ENCODE measurements at regions not wholly inside any gene's neighbourhood (a gene's known extent, or its start where the extent isn't known, plus 50 kb on each side); places are given as distances from the start of the nearest gene placed in this dataset.

DNA sequence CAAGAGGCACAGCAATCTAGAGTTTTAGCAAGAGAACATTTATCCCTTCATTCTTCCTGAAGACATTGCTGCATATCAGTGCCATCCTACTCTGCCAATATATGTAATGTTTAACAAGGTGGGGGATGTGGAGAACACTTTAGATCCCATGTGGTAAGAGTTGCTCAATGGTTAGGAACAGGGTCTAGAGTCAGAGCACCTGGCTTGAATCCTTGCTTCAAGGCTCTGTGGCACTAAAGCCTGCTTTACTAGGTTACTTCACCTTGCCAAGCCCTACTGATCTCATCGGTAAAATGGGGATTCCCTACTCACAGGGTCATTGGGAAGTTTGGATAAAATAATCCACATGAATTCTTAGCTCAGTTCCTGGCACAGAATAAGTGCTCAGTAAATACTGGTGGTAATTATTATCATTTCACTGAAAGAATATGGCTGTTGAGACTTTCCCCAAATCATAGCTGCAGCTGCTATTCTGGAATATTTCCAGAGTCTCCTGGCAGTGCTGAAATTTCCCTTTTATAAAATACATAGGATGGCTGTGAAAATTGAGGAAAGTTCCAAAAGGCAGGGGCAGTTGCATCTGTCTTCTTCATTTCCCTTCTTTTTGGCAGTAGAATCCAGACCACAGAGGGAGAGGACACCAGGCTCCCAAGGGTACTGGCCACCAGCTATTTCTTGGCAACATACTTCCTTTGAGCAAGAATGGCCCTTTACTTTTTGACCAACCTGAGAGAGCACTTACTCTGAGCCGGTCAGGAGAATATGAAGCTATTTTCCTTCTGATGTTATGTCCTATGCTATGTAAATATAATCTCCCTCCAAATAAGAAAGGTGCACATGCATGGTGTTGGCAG is 142.8 kb downstream of the PALM2AKAP2 start:
- 33 to 100% (median 88%) methylated on average over 1 to 2 of the region's 2 CpGs for WGBS, 10 experiments
- H3K27ac ChIP-seq = no peak overlapping the region
- in situ Hi-C loops (cut with MboI; ENCODE audit: low pct_unique_long_range_greater_than_20kb in 2 of 9, low sequenced_read_pairs in 9 of 9, unreplicated experiment in 9 of 9) = loop anchor here in 4 of 9 experiments (25.0 kb wide), 1 partner anchor 239 kb away; no protein-coding TSS in a partner anchor
- no peak for ATAC-seq (replicated peaks in 6 of 8)
- peaks cover 0 to 11% of the 10 kb centered on the region in 2 donors for H3K4me1 ChIP-seq (replicated peaks in 1 of 2)
- H3K4me3 ChIP-seq = no peak overlapping the region

DNA sequence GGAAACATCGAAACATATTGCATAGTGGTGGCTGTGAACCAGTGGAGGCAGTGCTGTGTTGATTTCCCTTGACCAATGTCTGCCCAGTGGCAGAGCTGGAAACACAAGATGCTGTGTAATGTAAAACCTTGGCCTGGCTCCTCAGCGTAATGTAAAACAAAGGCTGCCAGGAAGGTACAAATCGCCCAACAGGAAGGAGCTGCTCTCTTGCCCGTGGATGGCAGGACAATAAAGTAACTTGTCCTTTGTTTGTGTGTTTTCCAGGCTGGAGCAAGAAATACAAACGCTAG is 143.4 kb downstream of the PALM2AKAP2 start:
- no peak overlapping the region for H3K27ac ChIP-seq
- 57 to 100% (median 80%) methylated on average over 1 to 5 of the region's 5 CpGs for WGBS, 10 experiments
- no peak overlapping the region for H3K4me3 ChIP-seq
- H3K4me1 ChIP-seq (replicated peaks in 1 of 2) = peaks cover 0 to 7% of the 10 kb centered on the region in 2 donors
- no peak for ATAC-seq (replicated peaks in 6 of 8)
- in situ Hi-C loops (cut with MboI; ENCODE audit: low pct_unique_long_range_greater_than_20kb in 2 of 9, low sequenced_read_pairs in 9 of 9, unreplicated experiment in 9 of 9) = loop anchor here in 4 of 9 experiments (25.0 kb wide), 1 partner anchor 239 kb away; no protein-coding TSS in a partner anchor

DNA sequence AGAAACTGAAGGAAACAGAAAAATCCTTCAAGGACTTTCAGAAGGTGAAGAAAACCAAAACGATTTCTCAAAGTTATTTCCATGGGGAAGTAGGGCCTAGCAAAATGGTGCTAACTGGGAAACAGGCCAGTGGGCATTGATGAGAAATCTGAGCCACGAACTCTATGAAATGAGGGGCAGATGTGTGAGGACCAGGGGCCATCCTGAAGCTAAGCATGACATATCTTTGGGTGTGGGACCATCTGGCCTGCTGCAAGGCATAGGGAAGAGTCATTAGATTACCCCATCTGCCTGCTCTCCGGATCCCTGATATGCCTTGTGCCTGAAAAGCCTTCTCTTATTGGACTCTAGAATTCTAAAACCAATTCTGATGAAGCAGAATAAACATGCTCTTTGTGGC is 143.8 kb downstream of the PALM2AKAP2 start:
- peak in 1 of 8 experiments; percentile 41 for ATAC-seq (replicated peaks in 6 of 8)
- no peak overlapping the region for H3K4me3 ChIP-seq
- 67 to 100% (median 77%) methylated on average over 1 to 3 of the region's 3 CpGs; no CpG with 5 or more reads in 2 of the 10 experiments for WGBS, 10 experiments
- no peak overlapping the region for H3K27ac ChIP-seq
- peaks cover 0 to 3% of the 10 kb centered on the region in 2 donors for H3K4me1 ChIP-seq (replicated peaks in 1 of 2)
- in situ Hi-C loops (cut with MboI; ENCODE audit: low pct_unique_long_range_greater_than_20kb in 2 of 9, low sequenced_read_pairs in 9 of 9, unreplicated experiment in 9 of 9) = loop anchor here in 4 of 9 experiments (25.0 kb wide), 1 partner anchor 238 kb away; no protein-coding TSS in a partner anchor

DNA sequence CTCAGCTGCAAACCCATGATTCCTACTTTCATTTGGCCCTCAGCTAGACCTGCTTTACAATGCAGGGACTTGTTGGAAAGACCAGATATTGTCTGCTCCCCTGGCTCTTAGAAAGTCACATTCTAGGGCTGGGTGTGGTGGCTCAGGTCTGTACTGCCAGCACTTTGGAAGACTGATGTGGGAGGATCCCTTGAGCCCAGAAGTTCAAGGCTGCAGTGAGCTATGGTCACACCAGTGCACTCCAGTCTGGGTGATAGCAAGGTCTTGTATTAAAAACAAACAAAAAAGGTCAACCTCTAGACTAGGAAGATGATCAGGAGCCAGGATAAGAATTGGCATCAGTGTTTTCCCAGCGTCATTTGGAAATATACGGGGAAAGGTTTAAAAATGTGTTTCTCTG is 145.8 kb downstream of the PALM2AKAP2 start:
- ATAC-seq (replicated peaks in 6 of 8) = peak in 1 of 8 experiments; percentile 59
- in situ Hi-C loops (cut with MboI; ENCODE audit: low pct_unique_long_range_greater_than_20kb in 2 of 9, low sequenced_read_pairs in 9 of 9, unreplicated experiment in 9 of 9) = no loop called here
- Histone ChIP-seq H3K4me3 (no peak overlapping the region), H3K27ac (no peak overlapping the region), H3K4me1 (replicated peaks in 1 of 2) (no peaks in the 10 kb centered on the region)
- 90 to 100% (median 100%) methylated on average over 1 to 2 of the region's 2 CpGs; no CpG with 5 or more reads in 1 of the 10 experiments for WGBS, 10 experiments

DNA sequence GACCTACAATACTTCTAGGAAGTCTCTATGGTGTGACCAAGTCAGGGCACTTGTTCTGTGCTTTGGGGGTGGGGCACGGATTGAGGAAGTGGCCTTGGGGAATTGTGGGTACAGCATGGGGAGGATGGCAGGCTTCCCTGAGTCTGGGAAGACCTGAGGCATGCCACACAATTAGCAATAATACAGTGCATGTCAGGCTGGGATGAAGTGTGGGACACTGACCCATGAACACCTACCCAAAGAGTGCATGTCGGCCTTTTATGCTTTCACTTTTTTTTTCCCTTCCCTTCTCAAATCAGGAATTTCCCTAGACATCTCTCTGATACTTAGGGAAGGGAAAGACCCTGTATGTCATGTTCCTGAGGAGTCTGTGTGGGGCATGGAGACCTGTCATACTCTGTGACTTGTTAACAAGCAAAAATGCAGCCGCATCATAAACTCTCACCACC is 146.4 kb downstream of the PALM2AKAP2 start:
- 60 to 100% (median 86%) methylated on average over 1 to 3 of the region's 3 CpGs; no CpG with 5 or more reads in 3 of the 10 experiments for WGBS, 10 experiments
- ATAC-seq (replicated peaks in 6 of 8) = no peak

DNA sequence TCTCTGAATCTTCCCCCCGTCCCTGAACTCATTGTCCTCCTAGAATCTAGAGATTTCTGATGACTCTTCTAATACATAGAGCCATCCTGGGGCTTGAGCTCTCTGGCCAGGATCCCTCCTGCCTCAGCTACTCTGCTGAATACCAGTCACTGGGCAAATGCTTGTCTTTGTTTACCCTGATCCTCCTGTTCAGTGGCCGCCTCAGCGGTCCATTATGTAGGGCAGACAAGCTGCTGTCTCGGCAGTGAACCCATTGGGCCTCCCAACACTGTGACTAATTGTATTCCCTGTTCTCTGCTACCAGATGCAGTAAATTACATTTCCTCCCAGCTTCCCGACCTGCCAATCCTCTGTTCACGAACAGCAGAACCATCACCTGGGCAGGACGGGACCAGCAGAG is 151.6 kb downstream of the PALM2AKAP2 start:
- no peak overlapping the region for H3K27ac ChIP-seq
- in situ Hi-C loops (cut with MboI; ENCODE audit: low pct_unique_long_range_greater_than_20kb in 2 of 9, low sequenced_read_pairs in 9 of 9, unreplicated experiment in 9 of 9) = no loop called here

More for the DNA sequence above, 146.4 kb downstream of the PALM2AKAP2 start:
- Histone ChIP-seq H3K4me3 (no peak overlapping the region), H3K27ac (no peak overlapping the region), H3K4me1 (replicated peaks in 1 of 2) (no peaks in the 10 kb centered on the region)
- in situ Hi-C loops (cut with MboI; ENCODE audit: low pct_unique_long_range_greater_than_20kb in 2 of 9, low sequenced_read_pairs in 9 of 9, unreplicated experiment in 9 of 9) = no loop called here

DNA sequence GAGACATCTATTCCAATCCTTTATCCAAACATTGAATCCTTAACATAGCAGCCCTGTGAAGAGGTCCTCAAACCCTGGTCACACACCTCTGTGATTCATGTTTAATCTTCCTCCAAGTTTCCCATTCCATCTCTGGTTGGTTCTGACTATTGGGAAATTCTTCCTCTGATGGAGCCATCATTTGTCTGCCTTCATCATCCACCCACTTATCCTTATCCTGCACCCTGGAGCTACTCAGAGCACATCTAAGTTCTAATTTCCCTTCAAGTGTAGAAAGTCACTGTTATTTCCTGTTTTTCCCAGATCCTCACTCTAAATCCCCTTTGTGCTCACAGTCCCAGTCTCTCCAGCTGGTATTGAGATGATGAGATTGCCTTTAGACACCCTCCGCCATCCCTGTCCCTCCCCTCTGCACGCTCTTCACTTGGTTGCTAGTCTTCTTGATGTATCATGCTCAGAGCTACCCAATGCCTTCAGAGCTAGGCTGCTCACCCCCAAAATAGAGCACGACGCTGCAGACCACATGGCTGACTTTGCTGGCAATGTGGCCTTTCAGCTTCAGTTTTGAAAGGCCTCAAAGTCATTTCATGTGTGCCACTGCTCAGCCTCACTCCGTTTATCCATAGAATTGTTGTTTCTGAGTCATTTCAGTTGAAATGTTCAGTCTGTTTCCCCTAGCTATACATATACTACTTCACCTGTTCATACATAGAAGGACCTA is 154.3 kb downstream of the PALM2AKAP2 start:
- Histone ChIP-seq H3K4me1 (replicated peaks in 1 of 2) (no peaks in the 10 kb centered on the region), H3K4me3 (no peak overlapping the region), H3K27ac (no peak overlapping the region)
- ATAC-seq (replicated peaks in 6 of 8) = no peak
- 40 to 100% (median 87%) methylated on average over 1 to 3 of the region's 5 CpGs; no CpG with 5 or more reads in 1 of the 10 experiments for WGBS, 10 experiments
- in situ Hi-C loops (cut with MboI; ENCODE audit: low pct_unique_long_range_greater_than_20kb in 2 of 9, low sequenced_read_pairs in 9 of 9, unreplicated experiment in 9 of 9) = no loop called here

More for the DNA sequence above, 151.6 kb downstream of the PALM2AKAP2 start:
- Histone ChIP-seq H3K4me1 (replicated peaks in 1 of 2) (no peaks in the 10 kb centered on the region), H3K4me3 (no peak overlapping the region)
- ATAC-seq (replicated peaks in 6 of 8) = peak in 1 of 8 experiments; percentile 61
- 87 to 100% (median 96%) methylated on average over 3 to 6 of the region's 7 CpGs; no CpG with 5 or more reads in 4 of the 10 experiments for WGBS, 10 experiments

DNA sequence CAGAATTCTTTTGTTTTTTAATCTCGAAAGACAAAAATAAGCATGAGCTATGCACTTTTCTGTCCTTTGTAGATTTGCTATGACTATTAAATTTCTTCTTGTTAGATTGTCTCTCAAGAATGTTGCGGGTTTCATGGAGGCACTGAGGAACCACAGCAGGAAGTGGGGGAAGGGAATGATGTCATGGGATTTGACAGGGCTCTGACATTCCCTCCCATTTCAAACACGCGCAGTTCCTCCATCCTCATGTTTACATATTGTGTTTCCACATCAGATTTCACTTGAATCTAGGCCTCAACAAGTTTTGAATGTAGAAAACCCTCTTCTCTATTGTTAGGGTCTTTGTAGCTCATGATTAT is 154.8 kb downstream of the PALM2AKAP2 start:
- ATAC-seq (replicated peaks in 6 of 8) = no peak
- Histone ChIP-seq H3K4me1 (replicated peaks in 1 of 2) (no peaks in the 10 kb centered on the region), H3K27ac (no peak overlapping the region), H3K4me3 (no peak overlapping the region)
- WGBS, 10 experiments = 43 to 100% (median 94%) methylated on average over 1 to 4 of the region's 4 CpGs
- in situ Hi-C loops (cut with MboI; ENCODE audit: low pct_unique_long_range_greater_than_20kb in 2 of 9, low sequenced_read_pairs in 9 of 9, unreplicated experiment in 9 of 9) = no loop called here

DNA sequence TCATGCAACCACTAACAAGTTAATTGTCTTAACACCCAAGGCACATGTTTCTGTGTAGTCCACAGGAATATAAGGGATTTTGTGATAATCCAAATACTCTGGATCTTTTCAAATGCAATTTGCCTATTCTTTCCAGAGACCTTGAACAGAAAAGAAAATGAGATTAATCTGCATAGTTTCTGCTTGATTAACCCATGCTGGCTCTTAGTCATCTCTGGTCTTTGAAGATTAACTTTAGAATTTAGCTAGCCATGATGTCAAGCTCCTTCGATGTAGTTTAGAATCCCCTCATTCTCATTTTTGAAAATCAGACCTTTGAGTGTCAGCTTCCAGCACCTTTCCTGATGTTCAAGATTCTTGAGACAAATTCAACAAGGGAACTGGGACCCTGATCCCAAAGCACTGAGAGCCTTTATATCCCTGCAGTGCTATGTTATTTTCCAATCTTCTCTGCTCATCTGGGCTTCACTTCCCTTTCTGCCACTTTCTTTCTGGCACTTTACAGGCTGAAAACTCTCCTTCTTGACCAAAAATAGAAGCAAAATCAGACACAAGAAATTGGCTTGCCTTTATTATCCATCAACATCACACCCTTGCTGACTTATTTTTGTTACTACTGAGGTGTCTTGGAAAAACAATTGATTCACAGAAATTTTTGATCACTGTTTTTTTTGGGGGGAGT is 155.5 kb downstream of the PALM2AKAP2 start:
- H3K4me3 ChIP-seq = no peak overlapping the region
- no peak overlapping the region for H3K27ac ChIP-seq
- in situ Hi-C loops (cut with MboI; ENCODE audit: low pct_unique_long_range_greater_than_20kb in 2 of 9, low sequenced_read_pairs in 9 of 9, unreplicated experiment in 9 of 9) = no loop called here
- ATAC-seq (replicated peaks in 6 of 8) = no peak
- 67 to 100% (median 86%) methylated on average over 1 of the region's 1 CpG; no CpG with 5 or more reads in 4 of the 10 experiments for WGBS, 10 experiments
- no peaks in the 10 kb centered on the region for H3K4me1 ChIP-seq (replicated peaks in 1 of 2)

DNA sequence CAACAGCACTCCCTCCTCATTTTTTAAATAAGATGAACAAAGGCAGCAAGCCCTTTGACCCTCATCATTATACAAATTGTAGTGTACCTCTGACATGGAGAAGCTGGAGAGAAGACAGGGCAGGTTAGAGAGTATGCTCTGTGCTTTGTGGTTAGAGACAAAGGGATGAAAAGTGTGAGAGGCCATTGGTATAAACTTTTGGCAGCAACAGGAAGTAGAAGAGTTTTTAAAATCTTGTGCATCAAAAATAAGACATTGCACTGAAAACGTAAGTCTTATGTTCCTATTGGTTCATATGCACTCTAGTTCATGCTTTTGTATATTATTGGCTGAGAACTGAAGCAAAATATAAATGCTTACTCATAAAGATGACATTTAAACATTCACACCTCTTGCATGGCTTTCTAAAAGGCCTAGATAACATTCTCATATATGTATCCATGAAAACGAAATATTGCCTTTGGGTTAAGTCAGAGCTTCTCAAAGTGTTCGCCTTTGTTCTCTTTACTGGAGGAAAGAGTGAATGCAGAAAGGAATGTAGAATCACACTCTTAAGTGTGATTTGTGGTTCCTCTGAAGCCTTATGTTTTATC is 158.0 kb downstream of the PALM2AKAP2 start:
- Histone ChIP-seq H3K4me1 (replicated peaks in 1 of 2) (no peaks in the 10 kb centered on the region), H3K27ac (no peak overlapping the region), H3K4me3 (no peak overlapping the region)
- in situ Hi-C loops (cut with MboI; ENCODE audit: low pct_unique_long_range_greater_than_20kb in 2 of 9, low sequenced_read_pairs in 9 of 9, unreplicated experiment in 9 of 9) = no loop called here
- 67 to 100% (median 85%) methylated on average over 1 to 3 of the region's 3 CpGs; no CpG with 5 or more reads in 1 of the 10 experiments for WGBS, 10 experiments
- no peak for ATAC-seq (replicated peaks in 6 of 8)

DNA sequence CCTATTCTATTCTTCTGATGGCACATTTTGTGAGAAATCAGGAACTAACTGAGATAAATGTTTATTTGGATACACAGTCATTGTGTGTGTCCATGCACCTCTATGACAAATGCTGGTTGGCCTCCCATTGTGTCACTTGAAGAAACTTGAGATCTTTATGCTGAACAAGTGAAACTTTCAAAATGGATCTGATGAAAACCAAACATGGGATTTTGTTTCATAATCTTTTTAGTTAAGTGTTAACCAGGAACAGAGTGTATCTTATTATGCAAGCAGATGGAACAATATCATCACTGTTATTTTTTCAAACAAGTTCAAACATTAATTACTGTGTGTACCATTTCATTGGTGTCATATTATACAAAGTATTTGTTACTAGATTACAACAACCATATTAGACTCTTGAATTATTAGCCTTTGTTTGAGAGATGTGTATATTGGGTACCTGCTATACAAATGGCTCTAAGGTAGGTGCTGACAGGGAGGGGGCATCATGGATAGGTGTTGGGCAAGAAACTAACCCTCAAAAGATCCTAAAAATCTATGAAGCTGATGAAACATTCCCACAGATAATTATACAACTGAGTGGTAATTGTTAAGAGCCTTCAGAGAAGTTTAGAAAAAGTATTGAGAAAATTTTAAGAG is 159.8 kb downstream of the PALM2AKAP2 start:
- in situ Hi-C loops (cut with MboI; ENCODE audit: low pct_unique_long_range_greater_than_20kb in 2 of 9, low sequenced_read_pairs in 9 of 9, unreplicated experiment in 9 of 9) = no loop called here
- H3K4me1 ChIP-seq (replicated peaks in 1 of 2) = no peaks in the 10 kb centered on the region
- ATAC-seq (replicated peaks in 6 of 8) = no peak
- no peak overlapping the region for H3K27ac ChIP-seq
- H3K4me3 ChIP-seq = no peak overlapping the region

DNA sequence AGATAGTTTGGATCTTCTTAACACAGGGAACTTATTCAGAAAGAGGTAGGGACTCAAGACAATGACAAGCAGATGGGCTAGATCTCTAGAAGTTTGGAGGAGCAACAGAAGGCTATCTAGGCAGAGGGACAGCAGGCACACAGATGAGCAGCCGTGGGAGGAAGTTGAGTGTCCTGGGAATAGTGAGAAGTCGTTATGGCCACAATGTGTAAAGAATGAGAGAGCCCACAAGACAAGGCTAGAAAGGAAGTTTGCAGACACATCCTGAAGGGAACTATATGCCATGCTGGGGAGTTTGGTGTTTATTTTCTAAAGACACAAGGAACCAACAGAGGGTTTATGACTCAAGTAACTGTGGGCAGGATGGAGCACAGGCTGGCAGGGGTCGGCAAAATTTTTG is 160.6 kb downstream of the PALM2AKAP2 start:
- Histone ChIP-seq H3K27ac (no peak overlapping the region), H3K4me3 (no peak overlapping the region), H3K4me1 (replicated peaks in 1 of 2) (no peaks in the 10 kb centered on the region)
- in situ Hi-C loops (cut with MboI; ENCODE audit: low pct_unique_long_range_greater_than_20kb in 2 of 9, low sequenced_read_pairs in 9 of 9, unreplicated experiment in 9 of 9) = no loop called here
- ATAC-seq (replicated peaks in 6 of 8) = no peak
- 5 to 100% (median 70%) methylated on average over 1 to 3 of the region's 3 CpGs; no CpG with 5 or more reads in 1 of the 10 experiments for WGBS, 10 experiments

Data from motor neuron (in vitro differentiated cells).